ENCODE measurements at regions not wholly inside any gene's neighbourhood (a gene's known extent, or its start where the extent isn't known, plus 50 kb on each side); places are given as distances from the start of the nearest gene placed in this dataset.

- TF ChIP-seq, protein P1, sequence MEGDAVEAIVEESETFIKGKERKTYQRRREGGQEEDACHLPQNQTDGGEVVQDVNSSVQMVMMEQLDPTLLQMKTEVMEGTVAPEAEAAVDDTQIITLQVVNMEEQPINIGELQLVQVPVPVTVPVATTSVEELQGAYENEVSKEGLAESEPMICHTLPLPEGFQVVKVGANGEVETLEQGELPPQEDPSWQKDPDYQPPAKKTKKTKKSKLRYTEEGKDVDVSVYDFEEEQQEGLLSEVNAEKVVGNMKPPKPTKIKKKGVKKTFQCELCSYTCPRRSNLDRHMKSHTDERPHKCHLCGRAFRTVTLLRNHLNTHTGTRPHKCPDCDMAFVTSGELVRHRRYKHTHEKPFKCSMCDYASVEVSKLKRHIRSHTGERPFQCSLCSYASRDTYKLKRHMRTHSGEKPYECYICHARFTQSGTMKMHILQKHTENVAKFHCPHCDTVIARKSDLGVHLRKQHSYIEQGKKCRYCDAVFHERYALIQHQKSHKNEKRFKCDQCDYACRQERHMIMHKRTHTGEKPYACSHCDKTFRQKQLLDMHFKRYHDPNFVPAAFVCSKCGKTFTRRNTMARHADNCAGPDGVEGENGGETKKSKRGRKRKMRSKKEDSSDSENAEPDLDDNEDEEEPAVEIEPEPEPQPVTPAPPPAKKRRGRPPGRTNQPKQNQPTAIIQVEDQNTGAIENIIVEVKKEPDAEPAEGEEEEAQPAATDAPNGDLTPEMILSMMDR (IDR thresholded peaks at IDR 0.05; ENCODE audit: low read depth, low read length): no peak
- no peak for TF ChIP-seq EZH2phosphoT487 (IDR thresholded peaks at IDR 0.05; ENCODE audit: low read depth)
These were observed 98.3 kb upstream of the NWD2 start for GRCh38 chr4:37146260-37146659.
